ENCODE measurements at regions not wholly inside any gene's neighbourhood (a gene's known extent, or its start where the extent isn't known, plus 50 kb on each side); places are given as distances from the start of the nearest gene placed in this dataset.

DNA sequence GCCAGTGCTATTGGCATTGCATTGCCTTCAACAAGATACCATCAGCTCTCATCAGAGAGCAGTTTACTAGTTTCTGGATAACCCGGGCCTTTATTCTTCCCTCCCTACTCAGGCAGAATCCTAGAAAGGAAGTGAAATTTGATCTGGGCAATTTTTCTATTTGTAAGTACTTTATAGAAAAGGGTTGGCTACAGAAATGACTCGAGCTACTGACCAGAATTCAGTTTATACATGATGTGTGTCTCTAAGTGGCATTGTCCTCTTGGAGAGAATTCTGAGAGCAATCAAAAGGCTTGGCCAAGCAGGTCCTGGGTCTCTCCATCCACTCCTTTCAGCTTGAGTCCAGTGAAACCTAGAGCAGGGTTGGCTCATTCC, 192.7 kb upstream of the LEF1 start:
- TF ChIP-seq EP300 (IDR thresholded peaks at IDR 0.05; ENCODE audit: borderline replicate concordance in 1 of 2, low read depth in 1 of 2, low read length in 1 of 2) = no peak
- no peak for TF ChIP-seq RFX5 (IDR thresholded peaks at IDR 0.05; ENCODE audit: low read length)
- TF ChIP-seq, protein P1, sequence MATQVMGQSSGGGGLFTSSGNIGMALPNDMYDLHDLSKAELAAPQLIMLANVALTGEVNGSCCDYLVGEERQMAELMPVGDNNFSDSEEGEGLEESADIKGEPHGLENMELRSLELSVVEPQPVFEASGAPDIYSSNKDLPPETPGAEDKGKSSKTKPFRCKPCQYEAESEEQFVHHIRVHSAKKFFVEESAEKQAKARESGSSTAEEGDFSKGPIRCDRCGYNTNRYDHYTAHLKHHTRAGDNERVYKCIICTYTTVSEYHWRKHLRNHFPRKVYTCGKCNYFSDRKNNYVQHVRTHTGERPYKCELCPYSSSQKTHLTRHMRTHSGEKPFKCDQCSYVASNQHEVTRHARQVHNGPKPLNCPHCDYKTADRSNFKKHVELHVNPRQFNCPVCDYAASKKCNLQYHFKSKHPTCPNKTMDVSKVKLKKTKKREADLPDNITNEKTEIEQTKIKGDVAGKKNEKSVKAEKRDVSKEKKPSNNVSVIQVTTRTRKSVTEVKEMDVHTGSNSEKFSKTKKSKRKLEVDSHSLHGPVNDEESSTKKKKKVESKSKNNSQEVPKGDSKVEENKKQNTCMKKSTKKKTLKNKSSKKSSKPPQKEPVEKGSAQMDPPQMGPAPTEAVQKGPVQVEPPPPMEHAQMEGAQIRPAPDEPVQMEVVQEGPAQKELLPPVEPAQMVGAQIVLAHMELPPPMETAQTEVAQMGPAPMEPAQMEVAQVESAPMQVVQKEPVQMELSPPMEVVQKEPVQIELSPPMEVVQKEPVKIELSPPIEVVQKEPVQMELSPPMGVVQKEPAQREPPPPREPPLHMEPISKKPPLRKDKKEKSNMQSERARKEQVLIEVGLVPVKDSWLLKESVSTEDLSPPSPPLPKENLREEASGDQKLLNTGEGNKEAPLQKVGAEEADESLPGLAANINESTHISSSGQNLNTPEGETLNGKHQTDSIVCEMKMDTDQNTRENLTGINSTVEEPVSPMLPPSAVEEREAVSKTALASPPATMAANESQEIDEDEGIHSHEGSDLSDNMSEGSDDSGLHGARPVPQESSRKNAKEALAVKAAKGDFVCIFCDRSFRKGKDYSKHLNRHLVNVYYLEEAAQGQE (IDR thresholded peaks at IDR 0.05; ENCODE audit: low read depth, low read length) = no peak
- TF ChIP-seq MEF2A (IDR thresholded peaks at IDR 0.05; ENCODE audit: borderline replicate concordance, low read depth) = no peak
- TF ChIP-seq, protein P2, sequence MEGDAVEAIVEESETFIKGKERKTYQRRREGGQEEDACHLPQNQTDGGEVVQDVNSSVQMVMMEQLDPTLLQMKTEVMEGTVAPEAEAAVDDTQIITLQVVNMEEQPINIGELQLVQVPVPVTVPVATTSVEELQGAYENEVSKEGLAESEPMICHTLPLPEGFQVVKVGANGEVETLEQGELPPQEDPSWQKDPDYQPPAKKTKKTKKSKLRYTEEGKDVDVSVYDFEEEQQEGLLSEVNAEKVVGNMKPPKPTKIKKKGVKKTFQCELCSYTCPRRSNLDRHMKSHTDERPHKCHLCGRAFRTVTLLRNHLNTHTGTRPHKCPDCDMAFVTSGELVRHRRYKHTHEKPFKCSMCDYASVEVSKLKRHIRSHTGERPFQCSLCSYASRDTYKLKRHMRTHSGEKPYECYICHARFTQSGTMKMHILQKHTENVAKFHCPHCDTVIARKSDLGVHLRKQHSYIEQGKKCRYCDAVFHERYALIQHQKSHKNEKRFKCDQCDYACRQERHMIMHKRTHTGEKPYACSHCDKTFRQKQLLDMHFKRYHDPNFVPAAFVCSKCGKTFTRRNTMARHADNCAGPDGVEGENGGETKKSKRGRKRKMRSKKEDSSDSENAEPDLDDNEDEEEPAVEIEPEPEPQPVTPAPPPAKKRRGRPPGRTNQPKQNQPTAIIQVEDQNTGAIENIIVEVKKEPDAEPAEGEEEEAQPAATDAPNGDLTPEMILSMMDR (IDR thresholded peaks at IDR 0.05) = no peak
- no peak for TF ChIP-seq TEAD4 (IDR thresholded peaks at IDR 0.05; ENCODE audit: borderline replicate concordance, insufficient read depth)
- TF ChIP-seq, protein P3, sequence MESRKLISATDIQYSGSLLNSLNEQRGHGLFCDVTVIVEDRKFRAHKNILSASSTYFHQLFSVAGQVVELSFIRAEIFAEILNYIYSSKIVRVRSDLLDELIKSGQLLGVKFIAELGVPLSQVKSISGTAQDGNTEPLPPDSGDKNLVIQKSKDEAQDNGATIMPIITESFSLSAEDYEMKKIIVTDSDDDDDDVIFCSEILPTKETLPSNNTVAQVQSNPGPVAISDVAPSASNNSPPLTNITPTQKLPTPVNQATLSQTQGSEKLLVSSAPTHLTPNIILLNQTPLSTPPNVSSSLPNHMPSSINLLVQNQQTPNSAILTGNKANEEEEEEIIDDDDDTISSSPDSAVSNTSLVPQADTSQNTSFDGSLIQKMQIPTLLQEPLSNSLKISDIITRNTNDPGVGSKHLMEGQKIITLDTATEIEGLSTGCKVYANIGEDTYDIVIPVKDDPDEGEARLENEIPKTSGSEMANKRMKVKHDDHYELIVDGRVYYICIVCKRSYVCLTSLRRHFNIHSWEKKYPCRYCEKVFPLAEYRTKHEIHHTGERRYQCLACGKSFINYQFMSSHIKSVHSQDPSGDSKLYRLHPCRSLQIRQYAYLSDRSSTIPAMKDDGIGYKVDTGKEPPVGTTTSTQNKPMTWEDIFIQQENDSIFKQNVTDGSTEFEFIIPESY (IDR thresholded peaks at IDR 0.05; ENCODE audit: borderline replicate concordance, low read depth) = no peak
- TF ChIP-seq, protein P4, sequence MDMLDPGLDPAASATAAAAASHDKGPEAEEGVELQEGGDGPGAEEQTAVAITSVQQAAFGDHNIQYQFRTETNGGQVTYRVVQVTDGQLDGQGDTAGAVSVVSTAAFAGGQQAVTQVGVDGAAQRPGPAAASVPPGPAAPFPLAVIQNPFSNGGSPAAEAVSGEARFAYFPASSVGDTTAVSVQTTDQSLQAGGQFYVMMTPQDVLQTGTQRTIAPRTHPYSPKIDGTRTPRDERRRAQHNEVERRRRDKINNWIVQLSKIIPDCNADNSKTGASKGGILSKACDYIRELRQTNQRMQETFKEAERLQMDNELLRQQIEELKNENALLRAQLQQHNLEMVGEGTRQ (IDR thresholded peaks at IDR 0.05; ENCODE audit: borderline replicate concordance, low read depth, low read length) = no peak
- no peak for TF ChIP-seq POLR2AphosphoS5 (IDR thresholded peaks at IDR 0.05; ENCODE audit: low read depth, low read length)
- TF ChIP-seq TAF1 (IDR thresholded peaks at IDR 0.05; ENCODE audit: borderline replicate concordance, low read depth, low read length) = no peak
